HCT116 (cell line): ENCODE measurements at regions not wholly inside any gene's neighbourhood (a gene's known extent, or its start where the extent isn't known, plus 50 kb on each side); places are given as distances from the start of the nearest gene placed in this dataset.

Experiments used
- ATAC-seq: fragments of 200-7000 bp; cut with Tn5 transposase; 2 replicates; pipeline ENCODE4 v1.9.1; 2020; ENCODE audit warnings: mild to moderate bottlenecking, moderate library complexity
- BruUV-seq: library from RNA; stranded (reverse); fragments of 400-500 nt; replicated peaks from 2 replicates; lab custom pipeline; 2021; lab: Mats Ljungman, UMichigan
- CTCF ChIA-PET: fragments of 300-600 bp; sonication (Branson Sonifier 250); formaldehyde crosslinking; loops from one replicate; lab custom pipeline; 2021; ENCODE audit warnings: antibody characterized with exemption; lab: Charles Lee
- POLR2A ChIA-PET: fragments of 300-600, 350-600 bp; sonication (Branson Sonifier 250); formaldehyde crosslinking; loops from one replicate; lab custom pipeline; 2021; ENCODE audit warnings: antibody characterized with exemption; lab: Charles Lee
- RAD21 ChIA-PET, 2 experiments: fragments of 300-600 bp; sonication (Branson Sonifier 250); formaldehyde crosslinking; loops; one replicate each; lab custom pipeline; 2023; ENCODE audit warnings: low total read pairs in 2 of 2; ENCODE audit not compliant: uncharacterized antibody in 2 of 2, unreplicated experiment in 2 of 2, low non-redundant PET in 1 of 2; lab: Charles Lee
- DNase-seq: peaks from one replicate; pipeline ENCODE4 v3.0.0-alpha.2; 2010; ENCODE audit warnings: low read depth, low spot score
- H2AFZ ChIP-seq: fragments of 200-600 bp; shearing (Covaris generic), sonication (generic); 2 replicates; pipeline ENCODE4 v1.6.1; 2017; ENCODE audit warnings: low read depth, mixed run types, mixed read lengths, antibody characterized with exemption, low read length; ENCODE audit not compliant: poor library complexity, severe bottlenecking
- H3K27ac ChIP-seq: 2 replicates; pipeline ENCODE4 v1.5.1; 2012; ENCODE audit warnings: low read depth, low read length
- H3K27me3 ChIP-seq: fragments of 200-600 bp; sonication (generic); 2 replicates; pipeline ENCODE4 v1.6.1; 2016; ENCODE audit warnings: mixed run types, low read length, mixed read lengths; ENCODE audit not compliant: insufficient read depth
- H3K36me3 ChIP-seq, 2 experiments: fragments of 200-500 bp in 1 of 2; fragments of 200-600 bp in 1 of 2; sonication (Bioruptor generic) in 1 of 2; sonication (generic) in 1 of 2; 2 replicates each; pipeline versions ENCODE4 v1.5.1 to v1.6.1; 2014 to 2016; ENCODE audit warnings: low read length in 2 of 2, inconsistent platforms in 1 of 2, mixed read lengths in 1 of 2, mixed run types in 1 of 2; ENCODE audit not compliant: insufficient read depth in 2 of 2, control insufficient read depth in 1 of 2
- H3K4me1 ChIP-seq, 2 experiments: fragments of 200-600 bp in 1 of 2; sonication (generic) in 1 of 2; 2 replicates each; pipeline versions ENCODE4 v1.5.1 to v1.6.1; 2012 to 2017; ENCODE audit warnings: low read length in 2 of 2, inconsistent platforms in 1 of 2, mild to moderate bottlenecking in 1 of 2, mixed read lengths in 1 of 2, mixed run types in 1 of 2, moderate library complexity in 1 of 2; ENCODE audit not compliant: insufficient read depth in 2 of 2, control insufficient read depth in 1 of 2
- H3K4me2 ChIP-seq: fragments of 200-600 bp; sonication (generic); 2 replicates; pipeline ENCODE4 v1.6.1; 2017; ENCODE audit warnings: mixed run types, low read length, mixed read lengths
- H3K4me3 ChIP-seq, 2 experiments: fragments of 200-600 bp in 1 of 2; sonication (generic) in 1 of 2; replicated peaks in 1 of 2; 2 replicates each; pipeline ENCODE4 v1.5.1; 2011 to 2016; ENCODE audit warnings: low read length in 2 of 2, control low read depth in 1 of 2, low read depth in 1 of 2, mild to moderate bottlenecking in 1 of 2, mixed read lengths in 1 of 2, mixed run types in 1 of 2
- H3K79me2 ChIP-seq: fragments of 200-600 bp; sonication (generic); 2 replicates; pipeline ENCODE4 v1.6.1; 2017; ENCODE audit warnings: mild to moderate bottlenecking, mixed run types, low read length, moderate library complexity, mixed read lengths; ENCODE audit not compliant: insufficient read depth
- H3K9ac ChIP-seq: fragments of 200-600 bp; sonication (generic); 2 replicates; pipeline ENCODE4 v1.6.1; 2016; ENCODE audit warnings: low read length, mixed read lengths
- H3K9me2 ChIP-seq: fragments of 200-600 bp; sonication (generic), shearing (Covaris generic); 2 replicates; pipeline ENCODE4 v1.6.1; 2017; ENCODE audit warnings: mixed run types, mild to moderate bottlenecking, moderate library complexity; ENCODE audit not compliant: insufficient read depth
- H3K9me3 ChIP-seq, 2 experiments: fragments of 200-500 bp in 1 of 2; fragments of 200-600 bp in 1 of 2; sonication (Bioruptor generic) in 1 of 2; sonication (generic) in 1 of 2; 2 replicates each; pipeline ENCODE4 v1.6.1; 2014 to 2017; ENCODE audit warnings: low read length in 2 of 2, mixed read lengths in 2 of 2, inconsistent platforms in 1 of 2, low read depth in 1 of 2, mild to moderate bottlenecking in 1 of 2, mixed run types in 1 of 2, moderate library complexity in 1 of 2; ENCODE audit not compliant: control insufficient read depth in 1 of 2, insufficient read depth in 1 of 2
- H4K20me1 ChIP-seq: fragments of 200-600 bp; sonication (generic), shearing (Covaris generic); 2 replicates; pipeline ENCODE4 v1.6.1; 2017; ENCODE audit warnings: mixed run types, mild to moderate bottlenecking, moderate library complexity; ENCODE audit not compliant: insufficient read depth
- CEBPB ChIP-seq: IDR thresholded peaks from 2 replicates; pipeline ENCODE4 v1.6.1; 2012; ENCODE audit warnings: low read depth
- CTCF ChIP-seq, 3 experiments: fragments of 200-600 bp in 1 of 3; sonication (generic) in 1 of 3; IDR thresholded peaks in 2 of 3; conservative IDR thresholded peaks in 1 of 3; 2 replicates each; pipeline ENCODE4 v1.5.1; 2012 to 2017; ENCODE audit warnings: low read depth in 2 of 3, low read length in 2 of 3, antibody characterized with exemption in 1 of 3, borderline replicate concordance in 1 of 3, control low read depth in 1 of 3, mild to moderate bottlenecking in 1 of 3, mixed read lengths in 1 of 3, mixed run types in 1 of 3, moderate library complexity in 1 of 3; ENCODE audit not compliant: insufficient read depth in 1 of 3
- EGR1 ChIP-seq: IDR thresholded peaks from 2 replicates; pipeline ENCODE4 v1.6.1; 2012; ENCODE audit warnings: low read depth
- ELF1 ChIP-seq: IDR thresholded peaks from 2 replicates; pipeline ENCODE4 v1.6.1; 2012; ENCODE audit warnings: low read depth, borderline replicate concordance
- EZH2 ChIP-seq: fragments of 200-600 bp; sonication (generic); IDR thresholded peaks from 2 replicates; pipeline ENCODE4 v1.6.1; 2017; ENCODE audit warnings: antibody characterized with exemption, mixed run types
- EZH2phosphoT487 ChIP-seq: fragments of 200-600 bp; IDR thresholded peaks from 2 replicates; pipeline ENCODE4 v1.6.1; 2018; ENCODE audit warnings: antibody characterized with exemption, borderline replicate concordance
- JUND ChIP-seq: IDR thresholded peaks from 2 replicates; pipeline ENCODE4 v1.6.1; 2012
- POLR2A ChIP-seq: IDR thresholded peaks from 2 replicates; pipeline ENCODE4 v1.7.0; 2011; ENCODE audit warnings: borderline replicate concordance; ENCODE audit not compliant: insufficient read depth, insufficient read length; ENCODE audit errors: extremely low read depth
- POLR2AphosphoS5 ChIP-seq: IDR thresholded peaks from 2 replicates; pipeline ENCODE4 v1.6.1; 2011; ENCODE audit warnings: mild to moderate bottlenecking, low read depth, low read length, moderate library complexity
- REST ChIP-seq: IDR thresholded peaks from 2 replicates; pipeline ENCODE4 v1.6.1; 2012; ENCODE audit warnings: low read depth
- ZNF274 ChIP-seq: fragments of 200-500 bp; sonication (Bioruptor generic); IDR thresholded peaks from 2 replicates; pipeline ENCODE4 v1.6.1; 2014; ENCODE audit warnings: mild to moderate bottlenecking, low read depth, low read length, inconsistent platforms
- intact Hi-C: fragments of 100-400 bp; cut with micrococcal nuclease; formaldehyde crosslinking; loops from 2 replicates; pipeline ENCODE4 v1.10.0; 2022
- TF ChIP-seq, protein P1 (sequence below): IDR thresholded peaks from 2 replicates; pipeline ENCODE4 v1.6.1; 2012

DNA sequence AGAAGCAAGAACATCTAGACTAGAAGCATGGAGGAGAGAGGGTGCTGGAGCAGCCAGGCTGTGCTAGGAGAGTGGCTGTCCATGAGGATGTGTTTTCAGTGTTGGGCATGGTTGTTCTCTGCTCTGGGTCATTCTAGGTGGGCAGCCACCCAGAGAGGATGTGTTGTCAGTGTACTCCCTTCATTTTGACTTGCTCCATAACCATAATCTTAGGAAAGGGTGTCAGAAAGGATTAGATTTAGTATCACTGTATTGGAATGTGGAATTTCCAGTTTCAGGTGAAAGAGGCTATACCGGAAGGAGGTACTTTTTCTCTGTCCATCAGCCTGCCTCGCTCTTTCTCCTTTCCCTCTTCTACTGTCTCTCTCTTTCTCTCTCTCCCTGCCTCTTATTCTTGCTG is 474.5 kb upstream of the PODXL start:
- H3K9me2 ChIP-seq = no peaks in the 10 kb centered on the region
- ChIA-PET POLR2A (no interaction called here), RAD21 (no interaction called here)
- H3K79me2 ChIP-seq = no peaks in the 10 kb centered on the region
- H3K9ac ChIP-seq = no peak overlapping the region
- peak overlapping the region; percentile 31 for H3K4me2 ChIP-seq
- H3K9me3 ChIP-seq = no peaks in the 10 kb centered on the region
- intact Hi-C loops = no loop called here
- no peak for TF ChIP-seq ZNF274
- no peak for TF ChIP-seq REST
- no peak for TF ChIP-seq EZH2
- TF ChIP-seq, all 23 proteins: peak for 0
- peak overlapping the region in 1 of 2 experiments; percentile 4; a peak in 1 of 4 replicates for H3K4me3 ChIP-seq
- DNase-seq (no peak), ATAC-seq (no peak)
- BruUV-seq = no TSS peak
- H3K27me3 ChIP-seq = peaks cover 24% of the 10 kb centered on the region; the same call in 1 of the 2 replicates
- no peak overlapping the region for H2AFZ ChIP-seq
- H3K36me3 ChIP-seq = no peaks in the 10 kb centered on the region
- CTCF ChIA-PET = no interaction called here
- H4K20me1 ChIP-seq = no peaks in the 10 kb centered on the region
- peaks cover 11 to 18% of the 10 kb centered on the region in 2 experiments for H3K4me1 ChIP-seq
- H3K27ac ChIP-seq = no peak overlapping the region

- Histone ChIP-seq H3K4me3 (no peak overlapping the region), H3K79me2 (no peaks in the 10 kb centered on the region), H3K27ac (no peak overlapping the region), H3K9me3 (no peaks in the 10 kb centered on the region), H3K27me3 (peaks cover 21% of the 10 kb centered on the region; the same call in 1 of the 2 replicates), H3K9ac (no peak overlapping the region), H3K4me2 (peak overlapping the region; percentile 31; the same call in 1 of the 2 replicates), H4K20me1 (no peaks in the 10 kb centered on the region), H2AFZ (no peak overlapping the region), H3K4me1 (peaks cover 11 to 18% of the 10 kb centered on the region in 2 experiments), H3K9me2 (no peaks in the 10 kb centered on the region), H3K36me3 (no peaks in the 10 kb centered on the region)
- DNase-seq (no peak), ATAC-seq (no peak)
- intact Hi-C loops = no loop called here
- RAD21 ChIA-PET = no interaction called here
- no TSS peak for BruUV-seq
- CTCF ChIA-PET = no interaction called here
- POLR2A ChIA-PET = no interaction called here
- TF ChIP-seq ELF1 (no peak), JUND (no peak), POLR2AphosphoS5 (no peak), POLR2A (no peak), EGR1 (no peak), CTCF (IDR thresholded peaks at IDR 0.05 in 2 of 3, conservative IDR thresholded peaks at IDR 0.05 in 1 of 3; ENCODE audit: borderline replicate concordance in 1 of 3, insufficient read depth in 1 of 3, low read depth in 2 of 3, low read length in 2 of 3) (no peak), EZH2phosphoT487 (no peak), CEBPB (no peak)
- TF ChIP-seq, protein P1, sequence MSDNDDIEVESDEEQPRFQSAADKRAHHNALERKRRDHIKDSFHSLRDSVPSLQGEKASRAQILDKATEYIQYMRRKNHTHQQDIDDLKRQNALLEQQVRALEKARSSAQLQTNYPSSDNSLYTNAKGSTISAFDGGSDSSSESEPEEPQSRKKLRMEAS = no peak
Measured at GRCh38 chr7:132030086-132030568, 473.7 kb upstream of the PODXL start.
